H1 (cell line): ENCODE measurements at regions not wholly inside any gene's neighbourhood (a gene's known extent, or its start where the extent isn't known, plus 50 kb on each side); places are given as distances from the start of the nearest gene placed in this dataset.

Source experiments
- CTCF ChIA-PET: fragments of 300-600 bp; sonication (Branson Sonifier 250); formaldehyde crosslinking; loops from one replicate; lab custom pipeline; 2021; ENCODE audit not compliant: partially characterized antibody; lab: Charles Lee
- POLR2A ChIA-PET: fragments of 300-600 bp; sonication (Branson Sonifier 250); formaldehyde crosslinking; loops from one replicate; lab custom pipeline; 2021; ENCODE audit warnings: inconsistent platforms; ENCODE audit not compliant: partially characterized antibody; lab: Charles Lee
- DNase-seq, 2 experiments: peaks; one replicate each; pipeline versions ENCODE4 v3.0.0 to v3.0.0-alpha.2; 2010 to 2022; ENCODE audit warnings: low spot score in 2 of 2, low read depth in 1 of 2, mixed read lengths in 1 of 2
- FAIRE-seq: peaks from 2 replicates; lab custom pipeline; 2011; peaks lifted over from hg19 to GRCh38; lab: Jason Lieb, UNC
- H2AFZ ChIP-seq: 2 replicates; pipeline ENCODE4 v1.8.1; 2012; ENCODE audit warnings: low read length, inconsistent platforms
- H2AK5ac ChIP-seq: 2 replicates; pipeline ENCODE4 v1.6.1; 2013; ENCODE audit warnings: low read depth, low read length
- H2BK120ac ChIP-seq: replicated peaks from 2 replicates; pipeline ENCODE3; 2013; ENCODE audit warnings: low read depth, low read length, inconsistent platforms
- H2BK12ac ChIP-seq: 2 replicates; pipeline ENCODE4 v1.6.1; 2013; ENCODE audit warnings: low read depth, low read length
- H2BK15ac ChIP-seq: 2 replicates; pipeline ENCODE4 v1.6.1; 2013; ENCODE audit warnings: low read length
- H2BK20ac ChIP-seq: 2 replicates; pipeline ENCODE4 v1.6.1; 2013; ENCODE audit warnings: low read length
- H2BK5ac ChIP-seq: 2 replicates; pipeline ENCODE4 v1.6.1; 2013; ENCODE audit warnings: low read depth, low read length
- H3K14ac ChIP-seq: 2 replicates; pipeline ENCODE4 v1.6.1; 2013; ENCODE audit warnings: inconsistent platforms; ENCODE audit not compliant: insufficient read length
- H3K18ac ChIP-seq: 2 replicates; pipeline ENCODE4 v1.6.1; 2013; ENCODE audit warnings: low read length; ENCODE audit errors: extremely low read depth
- H3K23ac ChIP-seq: 2 replicates; pipeline ENCODE4 v1.6.1; 2013; ENCODE audit warnings: inconsistent platforms; ENCODE audit not compliant: insufficient read length
- H3K23me2 ChIP-seq: 2 replicates; pipeline ENCODE4 v1.6.1; 2013; ENCODE audit warnings: low read depth, low read length
- H3K27ac ChIP-seq: 2 replicates; pipeline ENCODE4 v1.6.1; 2011; ENCODE audit warnings: low read depth, low read length, inconsistent platforms
- H3K27me3 ChIP-seq, 4 experiments: replicated peaks in 1 of 4; 1 replicate in 1 of 4; 2 replicates in 3 of 4; pipeline versions ENCODE4 v1.6.1 to v1.8.1; 2011 to 2013; ENCODE audit warnings: low read length in 3 of 4, mild to moderate bottlenecking in 3 of 4, inconsistent platforms in 2 of 4, mixed read lengths in 2 of 4, moderate library complexity in 1 of 4; ENCODE audit not compliant: control insufficient read depth in 3 of 4, insufficient read depth in 3 of 4; ENCODE audit errors: extremely low read depth in 1 of 4
- H3K36me3 ChIP-seq, 4 experiments: 2 replicates each; pipeline versions ENCODE4 v1.6.1 to v1.8.1; 2011 to 2013; ENCODE audit warnings: mild to moderate bottlenecking in 4 of 4, low read length in 3 of 4, moderate library complexity in 2 of 4, control low read depth in 1 of 4, inconsistent platforms in 1 of 4; ENCODE audit not compliant: insufficient read depth in 4 of 4, control insufficient read depth in 2 of 4
- H3K4ac ChIP-seq: replicated peaks from 2 replicates; pipeline ENCODE3; 2013; ENCODE audit warnings: low read length, low read depth, mixed read lengths, inconsistent platforms; ENCODE audit not compliant: insufficient read length
- H3K4me1 ChIP-seq, 4 experiments: replicated peaks in 1 of 4; 1 replicate in 1 of 4; 2 replicates in 3 of 4; pipeline versions ENCODE4 v1.6.1 to v1.8.1; 2011 to 2013; ENCODE audit warnings: low read length in 3 of 4, inconsistent platforms in 2 of 4, mixed read lengths in 1 of 4; ENCODE audit not compliant: insufficient read depth in 4 of 4, control insufficient read depth in 3 of 4
- H3K4me2 ChIP-seq, 2 experiments: 2 replicates each; pipeline versions ENCODE4 v1.6.1 to v1.8.1; 2011 to 2013; ENCODE audit warnings: low read depth in 2 of 2, low read length in 2 of 2, control low read depth in 1 of 2, inconsistent platforms in 1 of 2, mild to moderate bottlenecking in 1 of 2; ENCODE audit not compliant: insufficient read depth in 1 of 2
- H3K4me3 ChIP-seq, 4 experiments: fragments of 200-600, 300-600 bp in 1 of 4; sonication (generic), shearing (Covaris generic), sonication (Bioruptor Twin) in 1 of 4; 2 replicates each; pipeline versions ENCODE4 v1.5.1 to v1.8.1; 2011 to 2016; ENCODE audit warnings: low read length in 4 of 4, low read depth in 3 of 4, control low read depth in 2 of 4, inconsistent platforms in 2 of 4, mild to moderate bottlenecking in 2 of 4, mixed read lengths in 1 of 4, moderate library complexity in 1 of 4; ENCODE audit not compliant: insufficient read depth in 2 of 4; ENCODE audit errors: extremely low read depth in 1 of 4
- H3K56ac ChIP-seq: replicated peaks from 2 replicates; pipeline ENCODE3; 2013; ENCODE audit warnings: low read depth, mild to moderate bottlenecking, mixed read lengths, low read length, inconsistent platforms; ENCODE audit not compliant: insufficient read length
- H3K79me1 ChIP-seq: 2 replicates; pipeline ENCODE4 v1.6.1; 2013; ENCODE audit warnings: low read depth, low read length, control low read depth
- H3K79me2 ChIP-seq, 2 experiments: 2 replicates each; pipeline versions ENCODE4 v1.6.1 to v1.8.1; 2012 to 2013; ENCODE audit warnings: low read length in 2 of 2, mild to moderate bottlenecking in 2 of 2, inconsistent platforms in 1 of 2; ENCODE audit not compliant: insufficient read depth in 2 of 2, control insufficient read depth in 1 of 2
- H3K9ac ChIP-seq, 4 experiments: replicated peaks in 1 of 4; 1 replicate in 1 of 4; 2 replicates in 3 of 4; pipeline versions ENCODE4 v1.6.1 to v1.8.1; 2011 to 2013; ENCODE audit warnings: low read depth in 3 of 4, low read length in 3 of 4, control low read depth in 2 of 4, mild to moderate bottlenecking in 2 of 4, moderate library complexity in 2 of 4, inconsistent platforms in 1 of 4; ENCODE audit errors: extremely low read depth in 1 of 4
- H3K9me3 ChIP-seq, 2 experiments: 2 replicates each; pipeline versions ENCODE4 v1.6.1 to v1.8.1; 2012 to 2013; ENCODE audit warnings: mild to moderate bottlenecking in 2 of 2, moderate library complexity in 2 of 2, control low read depth in 1 of 2, inconsistent platforms in 1 of 2, low read depth in 1 of 2, low read length in 1 of 2, mixed read lengths in 1 of 2; ENCODE audit not compliant: insufficient read depth in 2 of 2
- H4K20me1 ChIP-seq, 2 experiments: replicated peaks in 1 of 2; 2 replicates each; pipeline versions ENCODE3 to v1.8.1; 2011 to 2013; ENCODE audit warnings: inconsistent platforms in 2 of 2, low read length in 2 of 2, mild to moderate bottlenecking in 1 of 2; ENCODE audit not compliant: insufficient read depth in 2 of 2, control insufficient read depth in 1 of 2
- H4K5ac ChIP-seq: 2 replicates; pipeline ENCODE4 v1.6.1; 2013; ENCODE audit warnings: low read length, low read depth, mixed read lengths, inconsistent platforms; ENCODE audit not compliant: insufficient read length
- H4K8ac ChIP-seq: 2 replicates; pipeline ENCODE4 v1.8.0; 2013; ENCODE audit warnings: mild to moderate bottlenecking, moderate library complexity, low read length, inconsistent platforms; ENCODE audit not compliant: insufficient read depth; ENCODE audit errors: extremely low read depth
- H4K91ac ChIP-seq: replicated peaks from 2 replicates; pipeline ENCODE3; 2013; ENCODE audit warnings: low read length, mixed read lengths, inconsistent platforms; ENCODE audit not compliant: insufficient read length
- BCL11A ChIP-seq, 2 experiments: IDR thresholded peaks; one replicate each; pipeline ENCODE4 v1.6.1; 2011; ENCODE audit warnings: low read depth in 2 of 2, low read length in 2 of 2, mild to moderate bottlenecking in 2 of 2
- E2F6 ChIP-seq: IDR thresholded peaks from 2 replicates; pipeline ENCODE4 v1.6.1; 2012; ENCODE audit warnings: inconsistent platforms
- FOSL1 ChIP-seq: IDR thresholded peaks from 2 replicates; pipeline ENCODE4 v1.6.1; 2011; ENCODE audit warnings: mild to moderate bottlenecking, low read depth, low read length, moderate library complexity; ENCODE audit not compliant: insufficient read depth
- GABPA ChIP-seq: IDR thresholded peaks from 2 replicates; pipeline ENCODE4 v1.6.1; 2011; ENCODE audit warnings: mild to moderate bottlenecking, low read length, moderate library complexity, borderline replicate concordance; ENCODE audit not compliant: insufficient read depth
- JUN ChIP-seq: IDR thresholded peaks from 2 replicates; pipeline ENCODE4 v1.6.1; 2011; ENCODE audit warnings: low read depth, mild to moderate bottlenecking, improper control_type of control experiment, low read length
- KDM4A ChIP-seq: IDR thresholded peaks from one replicate; pipeline ENCODE4 v1.7.1; 2012; ENCODE audit warnings: low read depth, mild to moderate bottlenecking, moderate library complexity, low read length, inconsistent platforms; ENCODE audit not compliant: severe bottlenecking
- POLR2AphosphoS5 ChIP-seq: IDR thresholded peaks from 2 replicates; pipeline ENCODE4 v1.6.1; 2011; ENCODE audit warnings: low read depth, low read length
- POU5F1 ChIP-seq: IDR thresholded peaks from 2 replicates; pipeline ENCODE4 v1.6.1; 2011; ENCODE audit warnings: low read depth, mild to moderate bottlenecking, low read length, moderate library complexity
- SAP30 ChIP-seq: fragments of 300-600 bp; sonication (generic); IDR thresholded peaks from 2 replicates; pipeline ENCODE4 v1.7.1; 2012; ENCODE audit warnings: low read length, moderate library complexity, mild to moderate bottlenecking, inconsistent platforms; ENCODE audit not compliant: insufficient read depth, insufficient replicate concordance
- SIN3A ChIP-seq, 2 experiments: IDR thresholded peaks in 1 of 2; conservative IDR thresholded peaks in 1 of 2; 2 replicates each; pipeline ENCODE4 v1.6.1; 2011 to 2012; ENCODE audit warnings: low read length in 2 of 2, improper control_type of control experiment in 1 of 2, low read depth in 1 of 2, mild to moderate bottlenecking in 1 of 2
- SRF ChIP-seq: IDR thresholded peaks from 2 replicates; pipeline ENCODE4 v1.6.1; 2011; ENCODE audit warnings: mild to moderate bottlenecking, low read depth, low read length, moderate library complexity
- TAF1 ChIP-seq: IDR thresholded peaks from 2 replicates; pipeline ENCODE4 v1.6.1; 2011; ENCODE audit warnings: mild to moderate bottlenecking, low read depth, low read length
- WGBS, 2 experiments: shearing (Covaris generic) in 1 of 2; methylation state at CpG; one replicate each; pipeline versions ENCODE4 v1.1.6 to v1.1.7; 2013 to 2015; ENCODE audit warnings: low lambda C conversion rate in 2 of 2, mixed read lengths in 2 of 2, inconsistent platforms in 1 of 2, low coverage in 1 of 2, missing lambda C conversion rate in 1 of 2; ENCODE audit not compliant: insufficient replicate concordance in 2 of 2, insufficient coverage in 1 of 2, insufficient read length in 1 of 2; ENCODE audit errors: extremely low coverage in 1 of 2, missing lambda C conversion rate in 1 of 2; 5-methylcytosine and 5-hydroxymethylcytosine counted together

- ChIA-PET CTCF (interaction anchor here (1.1 kb wide), 1 partner anchor 103 kb away, joined by 3 read pairs; no protein-coding TSS in a partner anchor), POLR2A (no interaction called here)
- no peak overlapping the region for H3K27ac ChIP-seq
- no peaks in the 10 kb centered on the region for H3K9me3 ChIP-seq
- DNase-seq = no peak
- no peak overlapping the region for H3K4me2 ChIP-seq
- no peak overlapping the region for H4K91ac ChIP-seq
- H3K4me3 ChIP-seq = no peak overlapping the region
- no peak overlapping the region for H4K8ac ChIP-seq
- H3K79me1 ChIP-seq = no peaks in the 10 kb centered on the region
- no peak overlapping the region for H3K9ac ChIP-seq
- H3K18ac ChIP-seq = no peak overlapping the region
- H2BK5ac ChIP-seq = no peak overlapping the region
- H2BK20ac ChIP-seq = no peak overlapping the region
- no peak overlapping the region for H2AFZ ChIP-seq
- no peak overlapping the region for H3K14ac ChIP-seq
- 73% methylated on average over 1 of the region's 1 CpG; no CpG with 5 or more reads in 1 of the 2 experiments for WGBS, 2 experiments
- no peak overlapping the region for H2AK5ac ChIP-seq
- H3K27me3 ChIP-seq = no peaks in the 10 kb centered on the region; a peak in 1 of 7 replicates
- no peaks in the 10 kb centered on the region for H3K79me2 ChIP-seq
- H4K5ac ChIP-seq = no peak overlapping the region
- H4K20me1 ChIP-seq = no peaks in the 10 kb centered on the region
- no peaks in the 10 kb centered on the region for H3K23me2 ChIP-seq
- no peaks in the 10 kb centered on the region; a peak in 1 of 7 replicates for H3K4me1 ChIP-seq
- H2BK15ac ChIP-seq = no peak overlapping the region
- H3K23ac ChIP-seq = no peak overlapping the region
- no peak for TF ChIP-seq POLR2AphosphoS5
- no peak for TF ChIP-seq GABPA
- TF ChIP-seq E2F6 = no peak
- TF ChIP-seq KDM4A = no peak
- no peak for TF ChIP-seq SIN3A (conservative IDR thresholded peaks at IDR 0.05 in 1 of 2, IDR thresholded peaks at IDR 0.05 in 1 of 2; ENCODE audit: low read depth in 1 of 2, low read length in 2 of 2)
- no peak for TF ChIP-seq POU5F1
- TF ChIP-seq SRF = no peak
- no peak for TF ChIP-seq BCL11A (IDR thresholded peaks at IDR 0.05; ENCODE audit: low read depth in 2 of 2, low read length in 2 of 2)
- TF ChIP-seq SAP30 = no peak
- TF ChIP-seq FOSL1 = no peak
- TF ChIP-seq TAF1 = no peak
- TF ChIP-seq JUN = no peak
- TF ChIP-seq, all 59 proteins: peak for 0
- Histone ChIP-seq H3K4ac (no peak overlapping the region), H3K36me3 (no peaks in the 10 kb centered on the region), H2BK120ac (no peak overlapping the region), H2BK12ac (no peak overlapping the region), H3K56ac (no peak overlapping the region)
- FAIRE-seq = no peak
Measured at GRCh38 chr10:124286621-124287020, 132.1 kb downstream of the OAT start.
